Adipocyte (in vitro differentiated cells): ENCODE measurements at regions not wholly inside any gene's neighbourhood (a gene's known extent, or its start where the extent isn't known, plus 50 kb on each side); places are given as distances from the start of the nearest gene placed in this dataset.
"Not testable (repeated sequence)": the region's sequence is repeated elsewhere in the genome, so short reads cannot be mapped to it uniquely, and the experiment has no call there.

Experiments used
- DNase-seq: peaks from one replicate; pipeline ENCODE4 v3.0.0-alpha.2; 2015; ENCODE audit warnings: low read depth
- H3K27me3 ChIP-seq: replicated peaks from 2 replicates; pipeline ENCODE4 v1.7.0; 2013; ENCODE audit warnings: mild to moderate bottlenecking, low read length, moderate library complexity; ENCODE audit not compliant: control insufficient read depth, insufficient read depth
- H3K36me3 ChIP-seq: 2 replicates; pipeline ENCODE4 v1.7.0; 2013; ENCODE audit warnings: low read length, mild to moderate bottlenecking, moderate library complexity; ENCODE audit not compliant: control insufficient read depth, insufficient read depth, severe bottlenecking
- H3K4me1 ChIP-seq: 2 replicates; pipeline ENCODE4 v1.7.0; 2013; ENCODE audit warnings: mild to moderate bottlenecking, low read length, moderate library complexity; ENCODE audit not compliant: control insufficient read depth, insufficient read depth
- H3K4me3 ChIP-seq: 2 replicates; pipeline ENCODE4 v1.7.0; 2013; ENCODE audit warnings: mild to moderate bottlenecking, low read length, moderate library complexity
- H3K9ac ChIP-seq: 2 replicates; pipeline ENCODE4 v1.7.0; 2013; ENCODE audit warnings: mild to moderate bottlenecking, low read length, moderate library complexity
- H3K9me3 ChIP-seq: 2 replicates; pipeline ENCODE4 v1.7.0; 2013; ENCODE audit warnings: mild to moderate bottlenecking, low read length, moderate library complexity; ENCODE audit not compliant: control insufficient read depth

DNA sequence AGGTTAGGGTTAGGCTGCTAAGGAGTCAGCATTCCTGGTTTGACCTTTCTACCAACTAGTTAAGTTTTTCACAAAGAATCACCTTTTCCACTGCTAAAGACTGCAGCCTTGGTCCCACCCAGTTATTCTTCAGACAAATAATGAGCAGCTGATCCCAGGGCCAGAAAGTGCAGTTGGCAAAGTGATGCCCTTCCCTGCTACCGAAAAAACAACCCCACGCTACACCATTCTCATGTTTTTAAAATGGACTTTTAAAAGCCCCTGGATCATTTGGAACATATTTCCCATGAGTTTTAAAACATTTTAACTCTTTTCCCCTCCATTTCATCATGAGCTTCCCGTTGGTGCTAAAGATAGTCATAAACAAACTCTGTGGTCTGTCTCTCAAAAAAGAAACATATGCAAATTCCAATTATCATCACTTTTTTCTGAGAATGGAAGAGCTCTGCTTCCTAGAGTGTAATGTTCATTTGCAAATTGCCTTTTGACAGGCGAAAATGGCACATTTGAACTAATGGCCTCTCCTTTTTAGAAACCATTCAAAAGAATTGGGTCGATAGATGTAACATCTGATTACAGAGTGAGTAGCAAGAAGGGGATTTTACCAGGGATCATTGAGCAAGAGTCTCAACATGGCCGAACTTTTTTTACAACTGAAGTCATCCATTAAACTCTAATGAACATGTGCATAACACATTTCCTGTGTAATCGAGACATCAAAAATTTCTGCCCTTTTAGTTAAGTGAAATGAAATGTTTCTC is 129.3 kb upstream of the RAP1B start:
- Histone ChIP-seq H3K4me1 (peaks cover 37% of the 10 kb centered on the region), H3K27me3 (no peaks in the 10 kb centered on the region), H3K9ac (no peak overlapping the region), H3K9me3 (no peaks in the 10 kb centered on the region), H3K4me3 (no peak overlapping the region), H3K36me3 (no peaks in the 10 kb centered on the region)
- peak; percentile 38 for DNase-seq

DNA sequence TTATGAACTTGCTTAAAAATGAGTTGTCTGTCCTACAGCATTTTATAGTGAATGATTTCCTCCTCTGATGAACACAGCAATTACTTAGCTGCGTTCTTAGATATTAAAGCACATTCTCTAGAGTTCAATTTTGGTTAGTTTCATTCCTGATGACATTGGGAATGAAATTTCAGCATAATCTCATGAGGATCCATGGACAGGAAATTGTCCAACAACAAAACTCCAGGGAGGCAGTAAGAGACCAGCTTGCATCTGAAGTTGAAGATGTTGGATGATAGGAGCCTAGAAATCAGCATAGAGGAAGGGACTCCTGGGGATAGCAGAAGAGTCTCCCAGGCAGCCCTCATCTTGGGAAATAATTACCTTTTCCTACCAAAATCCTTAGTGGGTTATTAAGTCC is 128.7 kb upstream of the RAP1B start:
- no peaks in the 10 kb centered on the region for H3K36me3 ChIP-seq
- H3K9ac ChIP-seq = no peak overlapping the region
- no peak overlapping the region for H3K4me3 ChIP-seq
- peaks cover 37% of the 10 kb centered on the region for H3K4me1 ChIP-seq
- no peak for DNase-seq
- H3K27me3 ChIP-seq = no peaks in the 10 kb centered on the region
- H3K9me3 ChIP-seq = no peaks in the 10 kb centered on the region

DNA sequence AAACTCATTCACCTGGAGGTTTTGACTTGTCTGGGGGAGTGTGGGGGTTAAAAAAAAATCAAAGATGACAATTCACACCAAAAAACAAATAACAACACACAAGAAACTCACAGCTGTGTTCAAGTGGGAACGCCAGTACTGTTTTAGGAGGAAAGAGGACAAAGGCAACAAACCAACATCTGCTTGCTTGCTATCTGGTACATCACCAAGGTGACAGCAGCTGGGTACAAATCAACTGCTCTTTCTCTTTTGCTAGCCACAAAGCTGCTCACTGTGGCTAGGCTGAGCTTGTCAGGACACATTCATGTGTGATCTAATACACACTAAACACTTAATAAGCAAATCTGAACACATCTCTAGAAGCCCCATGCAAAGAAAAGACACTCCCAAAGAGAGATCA is 128.0 kb upstream of the RAP1B start:
- no peaks in the 10 kb centered on the region for H3K36me3 ChIP-seq
- no peak overlapping the region for H3K4me3 ChIP-seq
- DNase-seq = no peak
- peaks cover 37% of the 10 kb centered on the region for H3K4me1 ChIP-seq
- H3K27me3 ChIP-seq = no peaks in the 10 kb centered on the region
- no peaks in the 10 kb centered on the region for H3K9me3 ChIP-seq
- H3K9ac ChIP-seq = no peak overlapping the region

DNA sequence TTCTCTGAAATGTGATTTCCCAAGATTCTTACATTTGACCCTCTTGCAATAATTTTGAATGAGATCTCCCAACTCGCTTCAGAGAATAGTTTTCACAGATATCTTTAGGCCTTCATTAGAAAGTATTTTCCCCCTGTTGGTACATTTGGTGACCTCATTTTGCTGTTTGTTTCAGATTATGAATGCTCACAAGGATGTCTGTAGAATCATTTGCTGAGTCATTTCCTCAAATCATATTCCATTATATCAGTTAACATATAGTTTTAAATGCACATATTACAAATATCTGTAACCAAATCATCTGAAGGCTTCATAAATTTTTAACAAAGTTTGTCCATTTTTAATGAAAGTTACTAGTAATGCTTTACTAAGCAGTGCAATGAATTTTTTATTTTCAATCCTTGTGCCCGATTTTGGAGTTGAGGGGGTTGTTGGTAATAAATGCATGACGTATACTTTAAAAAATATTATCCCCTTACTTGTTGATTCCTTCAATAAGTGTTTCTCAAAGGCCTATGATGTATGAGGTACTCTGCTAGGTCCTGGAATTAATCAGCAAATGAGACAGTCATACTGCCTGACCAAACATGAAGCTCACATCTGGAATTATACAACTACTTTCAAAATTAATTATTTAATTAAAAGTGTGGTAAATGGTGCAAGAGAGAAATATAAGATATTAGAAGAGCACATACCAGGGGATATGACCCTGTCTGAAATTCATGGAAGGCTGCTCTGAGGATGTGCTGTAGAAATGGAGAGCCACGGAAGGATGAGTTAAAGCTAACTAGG is 126.9 kb upstream of the RAP1B start:
- H3K36me3 ChIP-seq = no peaks in the 10 kb centered on the region
- peaks cover 37% of the 10 kb centered on the region for H3K4me1 ChIP-seq
- no peaks in the 10 kb centered on the region for H3K27me3 ChIP-seq
- H3K9ac ChIP-seq = no peak overlapping the region
- H3K4me3 ChIP-seq = no peak overlapping the region
- peak; percentile 64 for DNase-seq
- no peaks in the 10 kb centered on the region for H3K9me3 ChIP-seq

DNA sequence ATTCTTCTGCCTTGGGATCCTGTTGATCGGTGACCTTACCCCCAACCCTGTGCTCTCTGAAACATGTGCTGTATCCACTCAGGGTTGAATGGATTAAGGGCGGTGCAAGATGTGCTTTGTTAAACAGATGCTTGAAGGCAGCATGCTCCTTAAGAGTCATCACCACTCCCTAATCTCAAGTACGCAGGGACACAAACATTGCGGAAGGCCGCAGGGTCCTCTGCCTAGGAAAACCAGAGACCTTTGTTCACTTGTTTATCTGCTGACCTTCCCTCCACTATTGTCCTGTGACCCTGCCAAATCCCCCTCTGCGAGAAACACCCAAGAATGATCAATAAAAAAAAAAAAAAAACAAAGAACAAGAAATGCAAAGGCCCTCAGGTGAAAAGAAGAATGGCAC is 126.1 kb upstream of the RAP1B start:
- H3K4me3 ChIP-seq, H3K36me3 ChIP-seq, H3K9me3 ChIP-seq, H3K9ac ChIP-seq, DNase-seq, H3K27me3 ChIP-seq: not testable (repeated sequence)
- peaks cover 30% of the 10 kb centered on the region for H3K4me1 ChIP-seq

DNA sequence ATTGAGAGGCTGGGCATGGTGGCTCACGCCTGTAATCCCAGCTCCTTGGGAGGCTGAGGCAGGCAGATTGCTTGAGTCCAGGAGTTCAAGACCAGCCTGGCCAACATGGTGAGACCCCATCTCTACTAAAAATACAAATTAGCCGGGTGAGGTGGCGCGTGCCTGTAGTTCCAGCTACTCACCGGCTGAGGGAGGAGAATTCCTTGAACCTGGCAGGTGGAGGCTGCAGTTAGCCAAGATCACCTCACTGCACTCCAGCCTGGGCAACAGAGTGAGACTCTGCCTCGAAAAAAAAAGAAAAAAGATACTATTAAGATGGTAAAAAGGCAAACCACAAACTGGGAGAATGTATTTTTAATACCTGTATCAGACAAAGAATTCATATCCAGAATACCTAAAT is 124.2 kb upstream of the RAP1B start:
- H3K9ac ChIP-seq, H3K36me3 ChIP-seq, H3K4me3 ChIP-seq, H3K9me3 ChIP-seq, DNase-seq, H3K27me3 ChIP-seq: not testable (repeated sequence)
- H3K4me1 ChIP-seq = peaks cover 25% of the 10 kb centered on the region

DNA sequence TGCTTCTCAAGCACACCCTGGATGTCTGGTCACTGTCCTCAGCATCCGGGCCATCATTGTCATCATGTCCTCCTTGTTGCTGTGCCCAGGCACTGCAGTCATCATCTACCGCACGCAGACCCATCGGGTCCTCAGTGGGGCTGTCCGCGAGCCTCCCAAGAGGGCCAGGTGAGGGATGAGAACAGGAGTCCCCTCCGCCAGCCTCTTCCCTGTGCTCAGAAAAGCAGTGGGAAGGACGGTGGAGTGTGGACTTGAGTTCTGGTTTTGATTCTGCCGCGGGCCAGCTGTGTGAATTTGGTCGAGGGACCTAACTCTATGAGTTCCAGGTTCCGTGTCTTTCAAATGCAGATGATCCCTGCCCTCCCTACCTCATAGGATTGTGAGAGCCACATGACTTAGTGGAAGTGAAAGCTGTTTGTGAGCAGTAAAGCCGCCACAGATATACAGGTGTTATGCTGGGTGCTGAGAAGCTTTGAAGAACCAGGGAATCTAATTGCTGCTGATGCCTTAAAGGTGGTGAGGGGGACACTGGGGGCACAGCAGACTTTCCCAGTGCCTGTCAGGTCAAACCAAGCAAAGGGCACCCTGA is 122.9 kb upstream of the RAP1B start:
- no peaks in the 10 kb centered on the region for H3K9me3 ChIP-seq
- DNase-seq = no peak
- H3K4me1 ChIP-seq = peaks cover 13% of the 10 kb centered on the region
- H3K27me3 ChIP-seq = no peaks in the 10 kb centered on the region
- H3K4me3 ChIP-seq = no peak overlapping the region
- no peaks in the 10 kb centered on the region for H3K36me3 ChIP-seq
- no peak overlapping the region for H3K9ac ChIP-seq

DNA sequence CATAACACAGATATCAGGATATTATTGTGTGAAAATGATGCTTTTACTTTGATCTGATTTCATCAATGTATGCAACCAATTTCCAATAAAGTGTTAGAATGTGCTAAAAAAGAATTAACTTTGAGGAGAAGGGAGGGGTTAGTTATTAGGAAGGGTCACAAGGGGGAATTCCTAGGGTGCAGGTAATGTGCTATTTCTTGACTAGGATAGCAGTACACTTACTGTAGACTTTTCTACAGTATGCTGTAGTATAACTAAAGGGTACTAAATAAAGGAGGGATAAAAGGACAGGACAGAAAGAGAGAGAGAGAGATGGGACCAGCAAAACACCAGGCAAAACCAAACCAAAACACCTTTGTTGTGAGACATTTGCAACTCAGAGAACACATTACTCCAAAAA is 121.4 kb upstream of the RAP1B start:
- no peak overlapping the region for H3K9ac ChIP-seq
- H3K4me3 ChIP-seq = no peak overlapping the region
- no peak for DNase-seq
- H3K36me3 ChIP-seq = no peaks in the 10 kb centered on the region
- H3K4me1 ChIP-seq = no peaks in the 10 kb centered on the region
- H3K9me3 ChIP-seq = no peaks in the 10 kb centered on the region
- H3K27me3 ChIP-seq = no peaks in the 10 kb centered on the region

DNA sequence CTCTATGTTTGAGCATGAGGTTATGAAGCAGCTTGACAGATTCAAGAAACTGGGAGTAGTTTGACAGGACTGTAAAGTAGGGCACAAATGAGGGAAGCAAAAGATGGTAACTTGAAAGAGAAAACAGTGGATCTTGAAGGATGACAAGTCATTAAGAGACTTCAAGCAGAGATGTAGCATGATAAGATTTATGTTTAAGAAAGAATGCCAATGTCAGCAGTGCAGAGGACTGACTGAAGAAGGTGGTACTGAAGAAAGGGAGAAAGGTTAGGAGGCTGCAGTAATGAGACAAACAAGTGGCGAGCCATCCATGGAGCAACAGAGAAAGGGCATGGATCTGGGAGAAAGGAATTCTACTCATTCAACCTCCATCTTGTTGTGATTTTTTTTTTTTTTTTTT is 120.2 kb upstream of the RAP1B start:
- Histone ChIP-seq H3K27me3 (no peaks in the 10 kb centered on the region), H3K4me3 (no peak overlapping the region), H3K4me1 (peaks cover 6% of the 10 kb centered on the region), H3K9ac (no peak overlapping the region), H3K9me3 (no peaks in the 10 kb centered on the region), H3K36me3 (no peaks in the 10 kb centered on the region)
- DNase-seq = no peak

DNA sequence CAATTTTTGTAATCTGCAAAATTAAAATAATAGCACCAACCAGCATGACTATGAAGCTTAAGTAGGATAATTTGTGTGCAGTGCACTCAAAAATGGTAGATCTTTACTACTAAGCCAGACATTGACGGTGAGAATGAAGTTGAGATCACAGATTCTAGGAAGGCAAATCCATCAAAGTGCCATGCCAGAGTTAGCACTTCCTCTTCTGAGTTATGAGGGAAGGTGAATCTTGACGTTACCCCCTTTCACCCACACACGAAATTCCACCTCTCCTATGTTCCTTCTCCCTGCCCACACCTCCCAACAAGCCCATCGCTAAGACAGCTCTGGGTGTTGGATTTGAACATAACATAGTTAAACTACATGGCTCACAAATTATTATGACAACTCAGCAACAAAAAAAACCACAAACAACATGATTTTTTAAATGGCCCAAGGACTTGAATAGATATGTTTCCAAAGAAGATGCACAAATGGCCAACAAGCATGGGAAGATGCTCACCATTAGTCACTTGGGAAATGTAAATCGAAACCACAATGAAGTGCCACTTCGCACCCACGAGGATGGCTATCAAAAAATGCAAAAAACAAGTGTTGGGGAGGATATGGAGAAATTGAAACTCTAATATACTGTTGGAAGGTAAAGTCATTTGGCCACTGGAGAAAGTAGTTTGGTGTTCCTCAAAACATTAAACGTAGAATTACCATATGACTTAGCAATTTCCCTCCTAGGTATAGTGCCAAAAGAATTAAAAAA is 119.3 kb upstream of the RAP1B start:
- Histone ChIP-seq H3K4me1 (peaks cover 14% of the 10 kb centered on the region), H3K9me3 (no peaks in the 10 kb centered on the region)

More for the DNA sequence above, 119.3 kb upstream of the RAP1B start:
- H3K4me3 ChIP-seq = no peak overlapping the region
- no peaks in the 10 kb centered on the region for H3K36me3 ChIP-seq
- H3K27me3 ChIP-seq = no peaks in the 10 kb centered on the region
- no peak overlapping the region for H3K9ac ChIP-seq
- DNase-seq = no peak
